ENCODE measurements at regions not wholly inside any gene's neighbourhood (a gene's known extent, or its start where the extent isn't known, plus 50 kb on each side); places are given as distances from the start of the nearest gene placed in this dataset.

- Histone ChIP-seq H3K27me3 (no peaks in the 10 kb centered on the region), H3K4me3 (no peak overlapping the region), H3K36me3 (no peaks in the 10 kb centered on the region), H3K4me1 (no peaks in the 10 kb centered on the region), H3K9me3 (no peaks in the 10 kb centered on the region), H3K27ac (no peak overlapping the region)
- DNase-seq, result no peak
- WGBS, 2 donors, result 76 to 84% methylated on average over 3 to 5 of the region's 5 CpGs
- TF ChIP-seq EP300 (IDR thresholded peaks at IDR 0.05), result no peak
- TF ChIP-seq POLR2AphosphoS5 (IDR thresholded peaks at IDR 0.05), result no peak
- TF ChIP-seq CTCF (IDR thresholded peaks at IDR 0.05), result no peak
- TF ChIP-seq POLR2A (IDR thresholded peaks at IDR 0.05), result no peak
- ATAC-seq (ENCODE audit: low FRiP score in 2 of 2), result no peak
Observed at GRCh38 chr2:217291259-217291658, 431.4 kb upstream of the TNP1 start.

GRCh38 chr2:217290467-217290866 lies 430.6 kb upstream of the TNP1 start:
- no peaks in the 10 kb centered on the region for H3K36me3 ChIP-seq
- no peaks in the 10 kb centered on the region for H3K27me3 ChIP-seq
- no peak overlapping the region for H3K4me3 ChIP-seq
- H3K4me1 ChIP-seq, result no peaks in the 10 kb centered on the region
- no peaks in the 10 kb centered on the region for H3K9me3 ChIP-seq
- ATAC-seq (ENCODE audit: low FRiP score in 2 of 2) (no peak), DNase-seq (no peak)
- no peak overlapping the region for H3K27ac ChIP-seq
- TF ChIP-seq POLR2A (IDR thresholded peaks at IDR 0.05), result no peak

GRCh38 chr2:217289907-217290280 lies 430.0 kb upstream of the TNP1 start:
- TF ChIP-seq POLR2AphosphoS5 (IDR thresholded peaks at IDR 0.05) (no peak), POLR2A (IDR thresholded peaks at IDR 0.05) (no peak), CTCF (IDR thresholded peaks at IDR 0.05) (no peak), EP300 (IDR thresholded peaks at IDR 0.05) (no peak)
- Histone ChIP-seq H3K4me1 (no peaks in the 10 kb centered on the region), H3K36me3 (no peaks in the 10 kb centered on the region), H3K9me3 (no peaks in the 10 kb centered on the region), H3K27me3 (no peaks in the 10 kb centered on the region), H3K27ac (no peak overlapping the region), H3K4me3 (no peak overlapping the region)
- 58 to 63% methylated on average over 2 of the region's 2 CpGs for WGBS, 2 donors
- DNase-seq, result no peak
- ATAC-seq (ENCODE audit: low FRiP score in 2 of 2), result no peak

GRCh38 chr2:217289177-217289906 lies 429.5 kb upstream of the TNP1 start:
- H3K4me3 ChIP-seq, result no peak overlapping the region
- H3K27me3 ChIP-seq, result no peaks in the 10 kb centered on the region
- no peaks in the 10 kb centered on the region for H3K4me1 ChIP-seq
- no peak for DNase-seq
- H3K9me3 ChIP-seq, result no peaks in the 10 kb centered on the region
- WGBS, 2 donors, result 94 to 95% methylated on average over 2 of the region's 2 CpGs
- no peaks in the 10 kb centered on the region for H3K36me3 ChIP-seq
- ATAC-seq (ENCODE audit: low FRiP score in 2 of 2), result peak in 1 of 2 donors; percentile 54
- no peak overlapping the region for H3K27ac ChIP-seq
- TF ChIP-seq POLR2A (IDR thresholded peaks at IDR 0.05) (no peak), POLR2AphosphoS5 (IDR thresholded peaks at IDR 0.05) (no peak), EP300 (IDR thresholded peaks at IDR 0.05) (no peak), CTCF (IDR thresholded peaks at IDR 0.05) (no peak)

GRCh38 chr2:217288472-217289063 lies 428.7 kb upstream of the TNP1 start:
- no peak for DNase-seq
- ATAC-seq (ENCODE audit: low FRiP score in 2 of 2), result no peak
- no peak for TF ChIP-seq EP300 (IDR thresholded peaks at IDR 0.05)
- no peak for TF ChIP-seq POLR2A (IDR thresholded peaks at IDR 0.05)
- no peaks in the 10 kb centered on the region for H3K27me3 ChIP-seq
- 32 to 55% methylated on average over 3 of the region's 3 CpGs for WGBS, 2 donors
- H3K9me3 ChIP-seq, result no peaks in the 10 kb centered on the region
- no peaks in the 10 kb centered on the region for H3K36me3 ChIP-seq
- H3K4me1 ChIP-seq, result no peaks in the 10 kb centered on the region
- no peak overlapping the region for H3K27ac ChIP-seq
- H3K4me3 ChIP-seq, result no peak overlapping the region

GRCh38 chr2:217286833-217287232 lies 427.0 kb upstream of the TNP1 start:
- no peak overlapping the region for H3K4me3 ChIP-seq
- no peak for DNase-seq
- no peaks in the 10 kb centered on the region for H3K9me3 ChIP-seq
- H3K27ac ChIP-seq, result no peak overlapping the region
- 86 to 92% methylated on average over 2 of the region's 2 CpGs for WGBS, 2 donors
- H3K27me3 ChIP-seq, result no peaks in the 10 kb centered on the region
- no peak for ATAC-seq (ENCODE audit: low FRiP score in 2 of 2)
- TF ChIP-seq CTCF (IDR thresholded peaks at IDR 0.05) (no peak), EP300 (IDR thresholded peaks at IDR 0.05) (no peak), POLR2AphosphoS5 (IDR thresholded peaks at IDR 0.05) (no peak), POLR2A (IDR thresholded peaks at IDR 0.05) (no peak)
- no peaks in the 10 kb centered on the region for H3K36me3 ChIP-seq
- no peaks in the 10 kb centered on the region for H3K4me1 ChIP-seq
